ENCODE measurements at regions not wholly inside any gene's neighbourhood (a gene's known extent, or its start where the extent isn't known, plus 50 kb on each side); places are given as distances from the start of the nearest gene placed in this dataset.

DNA sequence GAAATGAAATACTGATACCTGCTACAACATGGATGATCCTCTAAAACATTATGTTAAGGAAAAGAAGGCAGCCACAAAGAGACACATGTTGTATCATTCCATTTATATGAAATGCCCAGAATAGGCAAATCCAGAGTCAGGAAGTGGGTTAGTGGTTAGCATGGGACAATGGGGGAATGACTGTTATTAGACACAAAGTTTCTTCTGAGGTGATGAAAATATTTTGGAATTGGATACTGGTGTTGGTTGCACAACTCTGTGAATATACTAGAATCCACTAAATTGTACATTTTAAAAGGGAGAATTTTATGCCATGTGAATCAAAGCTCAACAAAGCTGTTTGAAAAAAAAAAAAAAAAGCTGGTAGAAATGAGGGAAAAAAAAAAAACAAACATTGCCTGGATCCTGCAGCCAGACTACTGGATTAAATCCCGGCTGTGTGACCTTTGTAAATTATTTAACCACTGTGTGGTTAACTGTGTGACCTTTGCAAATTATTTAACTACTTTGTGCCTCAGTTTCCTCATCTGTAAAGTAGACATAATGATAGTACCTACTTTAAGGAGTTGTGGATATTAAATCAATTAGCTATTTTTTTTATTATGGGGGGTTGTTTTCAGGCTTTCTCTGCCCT lies 75.6 kb upstream of the PRICKLE2 start:
- no peak overlapping the region for H3K4me3 ChIP-seq (ENCODE audit: low read depth, low read length)
- TF ChIP-seq, protein P1, sequence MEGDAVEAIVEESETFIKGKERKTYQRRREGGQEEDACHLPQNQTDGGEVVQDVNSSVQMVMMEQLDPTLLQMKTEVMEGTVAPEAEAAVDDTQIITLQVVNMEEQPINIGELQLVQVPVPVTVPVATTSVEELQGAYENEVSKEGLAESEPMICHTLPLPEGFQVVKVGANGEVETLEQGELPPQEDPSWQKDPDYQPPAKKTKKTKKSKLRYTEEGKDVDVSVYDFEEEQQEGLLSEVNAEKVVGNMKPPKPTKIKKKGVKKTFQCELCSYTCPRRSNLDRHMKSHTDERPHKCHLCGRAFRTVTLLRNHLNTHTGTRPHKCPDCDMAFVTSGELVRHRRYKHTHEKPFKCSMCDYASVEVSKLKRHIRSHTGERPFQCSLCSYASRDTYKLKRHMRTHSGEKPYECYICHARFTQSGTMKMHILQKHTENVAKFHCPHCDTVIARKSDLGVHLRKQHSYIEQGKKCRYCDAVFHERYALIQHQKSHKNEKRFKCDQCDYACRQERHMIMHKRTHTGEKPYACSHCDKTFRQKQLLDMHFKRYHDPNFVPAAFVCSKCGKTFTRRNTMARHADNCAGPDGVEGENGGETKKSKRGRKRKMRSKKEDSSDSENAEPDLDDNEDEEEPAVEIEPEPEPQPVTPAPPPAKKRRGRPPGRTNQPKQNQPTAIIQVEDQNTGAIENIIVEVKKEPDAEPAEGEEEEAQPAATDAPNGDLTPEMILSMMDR (IDR thresholded peaks at IDR 0.05; ENCODE audit: low read depth, low read length), result no peak

- TF ChIP-seq, protein P1 (IDR thresholded peaks at IDR 0.05; ENCODE audit: low read depth, low read length), result no peak
Observed at GRCh38 chr3:64299206-64299605, 73.9 kb upstream of the PRICKLE2 start.

DNA sequence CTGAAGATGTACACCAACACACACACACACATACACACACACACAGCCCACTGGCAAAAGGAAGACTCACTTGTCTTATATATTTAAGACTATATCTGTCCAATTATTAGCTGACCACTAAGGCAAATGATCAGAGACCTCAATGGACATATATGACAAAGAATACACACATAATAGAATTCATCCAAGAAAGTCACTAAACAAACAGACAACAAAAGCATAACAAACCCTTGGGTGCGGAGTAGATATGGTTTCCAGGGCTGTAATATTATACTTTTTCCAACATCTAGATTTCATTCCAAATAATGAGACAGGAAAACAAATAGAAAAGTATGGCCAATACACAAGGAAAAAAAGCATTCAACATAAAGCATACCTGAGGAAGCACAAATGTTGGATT lies 72.3 kb upstream of the PRICKLE2 start:
- H3K4me3 ChIP-seq (ENCODE audit: low read depth, low read length), result no peak overlapping the region
- TF ChIP-seq, protein P1 (IDR thresholded peaks at IDR 0.05; ENCODE audit: low read depth, low read length), result no peak

More at GRCh38 chr3:64299206-64299605, 73.9 kb upstream of the PRICKLE2 start:
- H3K4me3 ChIP-seq (ENCODE audit: low read depth, low read length), result no peak overlapping the region

- TF ChIP-seq, protein P1 (IDR thresholded peaks at IDR 0.05; ENCODE audit: low read depth, low read length), result no peak
- no peak overlapping the region for H3K4me3 ChIP-seq (ENCODE audit: low read depth, low read length)
Observed at GRCh38 chr3:64295594-64295993, 70.3 kb upstream of the PRICKLE2 start.

DNA sequence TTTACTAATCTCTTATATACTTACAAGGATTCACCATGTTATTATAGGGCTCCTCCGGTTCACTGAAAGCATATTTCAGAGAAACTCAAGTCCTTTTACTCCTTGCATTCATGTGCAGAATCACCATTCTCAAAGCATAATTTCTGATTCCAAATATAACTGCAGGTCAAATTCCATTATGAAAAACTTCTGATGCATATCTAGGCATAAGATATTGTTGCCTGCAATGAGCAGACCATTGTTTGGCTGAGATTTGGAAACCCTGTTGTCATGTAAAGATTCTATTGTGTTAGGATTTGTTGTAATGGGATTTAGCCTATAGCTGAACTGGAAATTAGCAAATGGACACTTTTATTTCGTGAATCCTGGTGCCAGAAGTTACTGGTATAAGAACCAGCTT lies 69.5 kb upstream of the PRICKLE2 start:
- no peak overlapping the region for H3K4me3 ChIP-seq (ENCODE audit: low read depth, low read length)
- TF ChIP-seq, protein P1 (IDR thresholded peaks at IDR 0.05; ENCODE audit: low read depth, low read length), result no peak

DNA sequence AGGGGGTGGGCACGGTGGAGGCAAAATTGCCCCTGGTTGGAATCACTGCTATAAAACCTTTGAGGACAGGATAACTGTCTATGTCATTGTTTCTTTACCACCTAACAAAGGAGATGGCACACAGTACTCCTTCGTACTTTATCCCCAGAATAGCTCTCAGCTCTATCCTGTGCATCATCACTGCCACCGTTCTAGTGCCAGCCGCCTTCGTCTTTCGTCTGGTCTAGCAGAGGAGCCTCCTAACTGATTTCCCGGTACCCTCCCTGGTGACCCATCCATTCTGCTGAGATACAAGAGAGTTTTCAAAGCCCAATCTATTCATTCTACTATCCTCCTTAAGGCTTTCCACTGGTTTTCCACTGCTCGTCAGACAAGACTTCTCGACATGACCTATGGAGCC lies 67.9 kb upstream of the PRICKLE2 start:
- TF ChIP-seq, protein P1 (IDR thresholded peaks at IDR 0.05; ENCODE audit: low read depth, low read length), result no peak

DNA sequence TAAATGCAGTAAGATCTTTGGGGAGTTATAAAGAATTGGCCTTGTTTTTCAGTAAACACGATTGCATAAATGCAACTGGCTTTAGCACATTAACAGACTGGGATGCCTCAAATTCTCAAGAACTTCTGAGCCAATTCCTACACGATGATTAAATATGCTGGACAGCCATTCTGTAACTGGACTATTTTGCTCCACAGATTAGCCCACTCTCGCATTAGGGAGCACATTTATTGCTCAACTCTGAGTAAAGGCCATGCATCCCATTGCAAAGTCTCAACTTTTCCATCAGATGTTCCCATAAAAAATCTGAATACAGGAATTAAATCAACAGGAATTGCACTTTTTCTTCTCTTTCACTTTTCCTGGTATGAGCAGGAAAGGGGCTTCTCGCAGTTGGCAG lies 66.7 kb upstream of the PRICKLE2 start:
- TF ChIP-seq, protein P1 (IDR thresholded peaks at IDR 0.05; ENCODE audit: low read depth, low read length), result no peak

More for the DNA sequence above, 67.9 kb upstream of the PRICKLE2 start:
- H3K4me3 ChIP-seq (ENCODE audit: low read depth, low read length), result no peak overlapping the region

More for the DNA sequence above, 66.7 kb upstream of the PRICKLE2 start:
- no peak overlapping the region for H3K4me3 ChIP-seq (ENCODE audit: low read depth, low read length)
